Pancreas (tissue), 10 donors: ENCODE measurements at regions not wholly inside any gene's neighbourhood (a gene's known extent, or its start where the extent isn't known, plus 50 kb on each side); places are given as distances from the start of the nearest gene placed in this dataset.
A peak's percentile ranks its signal among the peaks of the same experiment; 100 is the strongest.

Experiments
- ATAC-seq, 4 donors: fragments of 200-7000 bp; cut with Tn5 transposase; one replicate each; pipeline versions ENCODE4 v1.8.0 to v1.9.1; 2020; ENCODE audit warnings: mild to moderate bottlenecking in 4 of 4, moderate library complexity in 4 of 4
- DNase-seq, 6 donors: peaks; one replicate each; pipeline ENCODE4 v3.0.0-alpha.2; 2020
- FAIRE-seq: peaks from 2 replicates; lab custom pipeline; 2012; peaks lifted over from hg19 to GRCh38; lab: Jason Lieb, UNC
- H3K27ac ChIP-seq, 4 donors: fragments of 200-600 bp; sonication (generic); 1 replicate in 3 of 4; 2 replicates in 1 of 4; pipeline versions ENCODE4 v1.5.0 to v1.8.0; 2020
- H3K27me3 ChIP-seq, 4 donors: fragments of 200-600 bp; one replicate each; pipeline ENCODE4 v1.8.0; 2021
- H3K36me3 ChIP-seq, 3 donors: fragments of 200-600 bp; sonication (generic) in 1 of 3; one replicate each; pipeline versions ENCODE4 v1.5.0 to v1.8.0; 2020 to 2021
- H3K4me1 ChIP-seq, 3 donors: fragments of 200-600 bp; one replicate each; pipeline ENCODE4 v1.8.0; 2021
- H3K4me3 ChIP-seq, 4 donors: fragments of 200-600 bp; sonication (generic) in 2 of 4; one replicate each; pipeline versions ENCODE4 v1.5.0 to v1.8.0; 2020 to 2021
- H3K9me3 ChIP-seq, 4 donors: fragments of 200-600 bp; one replicate each; pipeline ENCODE4 v1.8.0; 2021
- WGBS, 2 donors: extraction: QIAGEN DNeasy Blood & Tissue Kit; methylation state at CpG; one replicate each; pipeline ENCODE4 v1.1.7; 2013; 5-methylcytosine and 5-hydroxymethylcytosine counted together
- intact Hi-C, 3 donors: fragments of 100-400 bp; cut with DNase I; formaldehyde crosslinking; loops; one replicate each; pipeline versions ENCODE4 v1.11.1 to v1.14.2; 2022
- TF ChIP-seq, protein P1 (sequence below), 4 donors: fragments of 200-600 bp; sonication (generic) in 3 of 4; IDR thresholded peaks; one replicate each; pipeline versions ENCODE4 v1.5.0 to v1.8.0; 2021; ENCODE audit warnings: antibody characterized with exemption in 4 of 4
- donor health status: healthy with polysubstance abuse.
- donor health status: DM: no; HTN: no; CAD: no; lungs with moderate emphysema.
- donor health status: DM: no; HTN: no; CAD: no.
- donor health status: control.
- donor health status: control.
- donor health status: Bipolar disorder and iron deficiency.
- donor health status: DM: yes; HTN: yes; CAD: no.
- donor health status: DM: no; HTN: no; CAD: no.
- donor health status: DM: no; HTN: no; CAD: no.
- donor health status: DM: yes; HTN: yes; CAD: no.

DNA sequence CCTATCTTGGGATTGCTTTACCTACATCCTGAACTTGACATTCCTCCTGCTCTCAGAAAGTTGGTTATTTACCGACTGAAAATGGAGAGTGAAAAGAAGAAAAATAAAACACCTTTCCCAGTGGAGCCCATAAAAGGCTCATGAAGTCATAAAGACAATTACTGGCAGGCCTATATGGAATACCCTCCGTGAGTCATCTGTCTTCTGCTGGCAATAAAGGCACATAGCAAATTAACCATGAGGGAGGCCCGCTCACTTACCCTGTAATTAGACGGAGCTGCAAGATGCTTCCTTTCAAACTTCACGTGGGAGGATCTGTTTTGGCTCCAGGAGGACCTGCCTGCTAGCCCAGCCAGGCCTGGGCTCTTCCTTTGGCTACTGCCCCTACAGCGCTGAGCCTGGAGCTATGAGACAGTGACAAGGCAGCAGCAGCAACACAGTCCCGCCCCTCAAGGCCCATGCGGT lies 540.4 kb downstream of the BUD13 start:
- FAIRE-seq (no peak), ATAC-seq (no peak), DNase-seq (no peak)
- no peak overlapping the region for H3K27ac ChIP-seq
- TF ChIP-seq, protein P1, sequence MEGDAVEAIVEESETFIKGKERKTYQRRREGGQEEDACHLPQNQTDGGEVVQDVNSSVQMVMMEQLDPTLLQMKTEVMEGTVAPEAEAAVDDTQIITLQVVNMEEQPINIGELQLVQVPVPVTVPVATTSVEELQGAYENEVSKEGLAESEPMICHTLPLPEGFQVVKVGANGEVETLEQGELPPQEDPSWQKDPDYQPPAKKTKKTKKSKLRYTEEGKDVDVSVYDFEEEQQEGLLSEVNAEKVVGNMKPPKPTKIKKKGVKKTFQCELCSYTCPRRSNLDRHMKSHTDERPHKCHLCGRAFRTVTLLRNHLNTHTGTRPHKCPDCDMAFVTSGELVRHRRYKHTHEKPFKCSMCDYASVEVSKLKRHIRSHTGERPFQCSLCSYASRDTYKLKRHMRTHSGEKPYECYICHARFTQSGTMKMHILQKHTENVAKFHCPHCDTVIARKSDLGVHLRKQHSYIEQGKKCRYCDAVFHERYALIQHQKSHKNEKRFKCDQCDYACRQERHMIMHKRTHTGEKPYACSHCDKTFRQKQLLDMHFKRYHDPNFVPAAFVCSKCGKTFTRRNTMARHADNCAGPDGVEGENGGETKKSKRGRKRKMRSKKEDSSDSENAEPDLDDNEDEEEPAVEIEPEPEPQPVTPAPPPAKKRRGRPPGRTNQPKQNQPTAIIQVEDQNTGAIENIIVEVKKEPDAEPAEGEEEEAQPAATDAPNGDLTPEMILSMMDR (IDR thresholded peaks at IDR 0.05): no peak
- no peaks in the 10 kb centered on the region for H3K9me3 ChIP-seq
- intact Hi-C loops: no loop called here
- H3K4me1 ChIP-seq: no peaks in the 10 kb centered on the region
- 55 to 65% methylated on average over 8 of the region's 8 CpGs for WGBS, 2 donors
- H3K27me3 ChIP-seq: no peaks in the 10 kb centered on the region
- no peaks in the 10 kb centered on the region for H3K36me3 ChIP-seq
- H3K4me3 ChIP-seq: no peak overlapping the region

DNA sequence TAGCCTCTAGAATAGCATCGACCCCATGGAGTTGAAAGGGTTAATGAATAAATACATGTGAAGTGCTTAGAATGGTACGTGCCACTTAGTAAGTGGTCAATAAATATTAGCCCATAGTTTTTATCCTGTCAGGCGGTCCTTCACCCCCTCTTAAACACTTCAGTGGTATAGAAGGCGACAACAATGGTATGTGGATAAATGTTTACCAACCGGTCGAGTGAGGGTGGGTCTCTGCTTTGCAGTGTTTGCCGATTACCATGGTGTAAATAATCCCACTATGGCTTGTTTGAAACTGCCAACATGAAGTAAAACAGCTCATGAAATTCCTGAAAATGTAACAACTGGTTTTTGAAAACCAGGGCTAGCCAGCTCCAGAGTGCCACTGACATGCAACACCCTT lies 541.2 kb downstream of the BUD13 start:
- WGBS, 2 donors: 49 to 51% methylated on average over 7 of the region's 7 CpGs
- ATAC-seq: no peak
- intact Hi-C loops: no loop called here
- FAIRE-seq: no peak
- Histone ChIP-seq H3K4me1 (no peaks in the 10 kb centered on the region), H3K4me3 (no peak overlapping the region), H3K27ac (no peak overlapping the region), H3K36me3 (no peaks in the 10 kb centered on the region), H3K9me3 (no peaks in the 10 kb centered on the region), H3K27me3 (no peaks in the 10 kb centered on the region)
- TF ChIP-seq, protein P1 (IDR thresholded peaks at IDR 0.05): no peak
- no peak for DNase-seq

GRCh38 chr11:116230438-116230837 lies 542.3 kb downstream of the BUD13 start:
- DNase-seq (no peak), FAIRE-seq (no peak)

DNA sequence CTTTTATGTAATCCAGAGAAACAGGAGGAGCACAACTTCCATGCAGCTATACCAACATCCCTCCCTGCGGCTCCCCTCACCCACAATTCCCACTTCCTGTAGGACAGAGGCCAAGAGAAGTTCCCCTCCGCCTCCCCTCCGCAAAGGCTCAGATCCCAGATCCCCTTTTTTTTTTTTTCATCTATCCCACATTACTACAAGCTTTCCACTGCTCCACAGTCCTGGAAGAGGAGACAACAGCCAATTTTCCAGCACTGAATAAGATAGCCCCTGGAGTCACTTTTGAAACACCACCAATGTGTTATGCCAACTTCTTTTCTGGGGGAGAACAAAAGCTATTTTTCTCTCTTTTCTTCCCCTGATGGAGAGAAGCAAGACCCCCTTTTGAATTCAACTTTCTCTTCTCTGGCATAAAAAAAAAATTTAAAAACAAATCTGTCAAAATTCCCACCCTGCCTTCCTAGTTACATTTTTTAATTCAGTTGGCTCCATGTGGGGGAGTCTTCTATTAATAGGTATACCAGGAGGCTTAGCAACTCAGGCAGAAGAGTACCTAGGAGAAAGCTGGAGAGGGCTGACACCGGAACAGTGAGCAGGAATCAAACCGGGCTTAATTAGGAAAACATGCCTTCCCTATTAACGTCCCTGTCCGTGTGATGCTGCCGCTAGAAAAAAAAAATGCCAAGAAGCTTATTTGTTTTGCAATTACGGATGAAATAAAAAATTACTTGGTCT lies 543.4 kb downstream of the BUD13 start:
- Histone ChIP-seq H3K4me3 (no peak overlapping the region), H3K9me3 (no peaks in the 10 kb centered on the region), H3K4me1 (no peaks in the 10 kb centered on the region), H3K27ac (no peak overlapping the region), H3K27me3 (no peaks in the 10 kb centered on the region), H3K36me3 (no peaks in the 10 kb centered on the region)
- WGBS, 2 donors: 57 to 67% methylated on average over 9 of the region's 9 CpGs
- peak in 1 of 4 donors; percentile 56 for ATAC-seq
- DNase-seq: no peak
- no peak for FAIRE-seq
- TF ChIP-seq, protein P1 (IDR thresholded peaks at IDR 0.05): no peak
- intact Hi-C loops: no loop called here

More at GRCh38 chr11:116230438-116230837, 542.3 kb downstream of the BUD13 start:
- Histone ChIP-seq H3K4me1 (no peaks in the 10 kb centered on the region), H3K4me3 (no peak overlapping the region), H3K27me3 (no peaks in the 10 kb centered on the region), H3K36me3 (no peaks in the 10 kb centered on the region), H3K9me3 (no peaks in the 10 kb centered on the region), H3K27ac (no peak overlapping the region)
- no peak for ATAC-seq
- WGBS, 2 donors: 87 to 90% methylated on average over 8 of the region's 8 CpGs
- TF ChIP-seq, protein P1 (IDR thresholded peaks at IDR 0.05): no peak
- intact Hi-C loops: no loop called here

- Histone ChIP-seq H3K4me1 (no peaks in the 10 kb centered on the region), H3K27me3 (no peaks in the 10 kb centered on the region), H3K36me3 (no peaks in the 10 kb centered on the region), H3K4me3 (no peak overlapping the region), H3K27ac (no peak overlapping the region), H3K9me3 (no peaks in the 10 kb centered on the region)
- no peak for DNase-seq
- 70 to 82% methylated on average over 3 of the region's 3 CpGs for WGBS, 2 donors
- TF ChIP-seq, protein P1 (IDR thresholded peaks at IDR 0.05): no peak
- intact Hi-C loops: no loop called here
- FAIRE-seq: no peak
- ATAC-seq: no peak
These were observed 546.1 kb downstream of the BUD13 start for GRCh38 chr11:116226731-116227130.
